ENCODE measurements at regions not wholly inside any gene's neighbourhood (a gene's known extent, or its start where the extent isn't known, plus 50 kb on each side); places are given as distances from the start of the nearest gene placed in this dataset.

DNA sequence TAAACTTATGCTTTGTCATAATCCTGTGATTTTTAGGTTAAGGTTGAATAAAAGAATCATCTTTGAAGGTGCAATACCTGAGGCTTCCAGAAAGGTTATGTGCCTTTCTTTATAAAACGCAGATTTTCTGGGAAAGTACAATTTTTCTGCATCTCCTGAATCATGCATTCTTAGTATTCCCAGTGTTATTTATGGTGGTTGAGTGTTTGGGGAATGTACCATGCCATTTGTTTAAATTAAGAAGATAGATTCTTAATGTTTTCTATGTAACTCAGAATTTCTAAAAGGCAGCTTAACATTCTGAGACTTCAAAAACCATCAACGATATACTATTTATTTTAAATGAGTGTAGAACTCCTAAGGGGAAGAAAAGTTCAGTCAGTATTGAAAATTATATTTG is 108.1 kb upstream of the FBN2 start:
- TF ChIP-seq, protein P1, sequence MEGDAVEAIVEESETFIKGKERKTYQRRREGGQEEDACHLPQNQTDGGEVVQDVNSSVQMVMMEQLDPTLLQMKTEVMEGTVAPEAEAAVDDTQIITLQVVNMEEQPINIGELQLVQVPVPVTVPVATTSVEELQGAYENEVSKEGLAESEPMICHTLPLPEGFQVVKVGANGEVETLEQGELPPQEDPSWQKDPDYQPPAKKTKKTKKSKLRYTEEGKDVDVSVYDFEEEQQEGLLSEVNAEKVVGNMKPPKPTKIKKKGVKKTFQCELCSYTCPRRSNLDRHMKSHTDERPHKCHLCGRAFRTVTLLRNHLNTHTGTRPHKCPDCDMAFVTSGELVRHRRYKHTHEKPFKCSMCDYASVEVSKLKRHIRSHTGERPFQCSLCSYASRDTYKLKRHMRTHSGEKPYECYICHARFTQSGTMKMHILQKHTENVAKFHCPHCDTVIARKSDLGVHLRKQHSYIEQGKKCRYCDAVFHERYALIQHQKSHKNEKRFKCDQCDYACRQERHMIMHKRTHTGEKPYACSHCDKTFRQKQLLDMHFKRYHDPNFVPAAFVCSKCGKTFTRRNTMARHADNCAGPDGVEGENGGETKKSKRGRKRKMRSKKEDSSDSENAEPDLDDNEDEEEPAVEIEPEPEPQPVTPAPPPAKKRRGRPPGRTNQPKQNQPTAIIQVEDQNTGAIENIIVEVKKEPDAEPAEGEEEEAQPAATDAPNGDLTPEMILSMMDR (conservative IDR thresholded peaks at IDR 0.05; ENCODE audit: low read depth in 2 of 2), result no peak
- no peak for TF ChIP-seq EZH2 (IDR thresholded peaks at IDR 0.05; ENCODE audit: low read depth, unreplicated experiment)
- TF ChIP-seq EZH2phosphoT487 (IDR thresholded peaks at IDR 0.05; ENCODE audit: unreplicated experiment), result no peak
- no peak for TF ChIP-seq JUNB (IDR thresholded peaks at IDR 0.05; ENCODE audit: unreplicated experiment)
- TF ChIP-seq POLR2AphosphoS5 (IDR thresholded peaks at IDR 0.05; ENCODE audit: low read depth), result no peak
- TF ChIP-seq, protein P2, sequence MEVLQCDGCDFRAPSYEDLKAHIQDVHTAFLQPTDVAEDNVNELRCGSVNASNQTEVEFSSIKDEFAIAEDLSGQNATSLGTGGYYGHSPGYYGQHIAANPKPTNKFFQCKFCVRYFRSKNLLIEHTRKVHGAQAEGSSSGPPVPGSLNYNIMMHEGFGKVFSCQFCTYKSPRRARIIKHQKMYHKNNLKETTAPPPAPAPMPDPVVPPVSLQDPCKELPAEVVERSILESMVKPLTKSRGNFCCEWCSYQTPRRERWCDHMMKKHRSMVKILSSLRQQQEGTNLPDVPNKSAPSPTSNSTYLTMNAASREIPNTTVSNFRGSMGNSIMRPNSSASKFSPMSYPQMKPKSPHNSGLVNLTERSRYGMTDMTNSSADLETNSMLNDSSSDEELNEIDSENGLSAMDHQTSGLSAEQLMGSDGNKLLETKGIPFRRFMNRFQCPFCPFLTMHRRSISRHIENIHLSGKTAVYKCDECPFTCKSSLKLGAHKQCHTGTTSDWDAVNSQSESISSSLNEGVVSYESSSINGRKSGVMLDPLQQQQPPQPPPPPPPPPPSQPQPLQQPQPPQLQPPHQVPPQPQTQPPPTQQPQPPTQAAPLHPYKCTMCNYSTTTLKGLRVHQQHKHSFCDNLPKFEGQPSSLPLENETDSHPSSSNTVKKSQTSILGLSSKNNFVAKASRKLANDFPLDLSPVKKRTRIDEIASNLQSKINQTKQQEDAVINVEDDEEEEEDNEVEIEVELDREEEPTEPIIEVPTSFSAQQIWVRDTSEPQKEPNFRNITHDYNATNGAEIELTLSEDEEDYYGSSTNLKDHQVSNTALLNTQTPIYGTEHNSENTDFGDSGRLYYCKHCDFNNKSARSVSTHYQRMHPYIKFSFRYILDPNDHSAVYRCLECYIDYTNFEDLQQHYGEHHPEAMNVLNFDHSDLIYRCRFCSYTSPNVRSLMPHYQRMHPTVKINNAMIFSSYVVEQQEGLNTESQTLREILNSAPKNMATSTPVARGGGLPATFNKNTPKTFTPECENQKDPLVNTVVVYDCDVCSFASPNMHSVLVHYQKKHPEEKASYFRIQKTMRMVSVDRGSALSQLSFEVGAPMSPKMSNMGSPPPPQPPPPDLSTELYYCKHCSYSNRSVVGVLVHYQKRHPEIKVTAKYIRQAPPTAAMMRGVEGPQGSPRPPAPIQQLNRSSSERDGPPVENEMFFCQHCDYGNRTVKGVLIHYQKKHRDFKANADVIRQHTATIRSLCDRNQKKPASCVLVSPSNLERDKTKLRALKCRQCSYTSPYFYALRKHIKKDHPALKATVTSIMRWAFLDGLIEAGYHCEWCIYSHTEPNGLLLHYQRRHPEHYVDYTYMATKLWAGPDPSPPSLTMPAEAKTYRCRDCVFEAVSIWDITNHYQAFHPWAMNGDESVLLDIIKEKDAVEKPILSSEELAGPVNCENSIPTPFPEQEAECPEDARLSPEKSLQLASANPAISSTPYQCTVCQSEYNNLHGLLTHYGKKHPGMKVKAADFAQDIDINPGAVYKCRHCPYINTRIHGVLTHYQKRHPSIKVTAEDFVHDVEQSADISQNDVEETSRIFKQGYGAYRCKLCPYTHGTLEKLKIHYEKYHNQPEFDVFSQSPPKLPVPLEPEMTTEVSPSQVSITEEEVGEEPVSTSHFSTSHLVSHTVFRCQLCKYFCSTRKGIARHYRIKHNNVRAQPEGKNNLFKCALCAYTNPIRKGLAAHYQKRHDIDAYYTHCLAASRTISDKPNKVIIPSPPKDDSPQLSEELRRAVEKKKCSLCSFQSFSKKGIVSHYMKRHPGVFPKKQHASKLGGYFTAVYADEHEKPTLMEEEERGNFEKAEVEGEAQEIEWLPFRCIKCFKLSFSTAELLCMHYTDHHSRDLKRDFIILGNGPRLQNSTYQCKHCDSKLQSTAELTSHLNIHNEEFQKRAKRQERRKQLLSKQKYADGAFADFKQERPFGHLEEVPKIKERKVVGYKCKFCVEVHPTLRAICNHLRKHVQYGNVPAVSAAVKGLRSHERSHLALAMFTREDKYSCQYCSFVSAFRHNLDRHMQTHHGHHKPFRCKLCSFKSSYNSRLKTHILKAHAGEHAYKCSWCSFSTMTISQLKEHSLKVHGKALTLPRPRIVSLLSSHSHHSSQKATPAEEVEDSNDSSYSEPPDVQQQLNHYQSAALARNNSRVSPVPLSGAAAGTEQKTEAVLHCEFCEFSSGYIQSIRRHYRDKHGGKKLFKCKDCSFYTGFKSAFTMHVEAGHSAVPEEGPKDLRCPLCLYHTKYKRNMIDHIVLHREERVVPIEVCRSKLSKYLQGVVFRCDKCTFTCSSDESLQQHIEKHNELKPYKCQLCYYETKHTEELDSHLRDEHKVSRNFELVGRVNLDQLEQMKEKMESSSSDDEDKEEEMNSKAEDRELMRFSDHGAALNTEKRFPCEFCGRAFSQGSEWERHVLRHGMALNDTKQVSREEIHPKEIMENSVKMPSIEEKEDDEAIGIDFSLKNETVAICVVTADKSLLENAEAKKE (CRISPR knock-in tag; IDR thresholded peaks at IDR 0.05), result no peak
- TF ChIP-seq, protein P3, sequence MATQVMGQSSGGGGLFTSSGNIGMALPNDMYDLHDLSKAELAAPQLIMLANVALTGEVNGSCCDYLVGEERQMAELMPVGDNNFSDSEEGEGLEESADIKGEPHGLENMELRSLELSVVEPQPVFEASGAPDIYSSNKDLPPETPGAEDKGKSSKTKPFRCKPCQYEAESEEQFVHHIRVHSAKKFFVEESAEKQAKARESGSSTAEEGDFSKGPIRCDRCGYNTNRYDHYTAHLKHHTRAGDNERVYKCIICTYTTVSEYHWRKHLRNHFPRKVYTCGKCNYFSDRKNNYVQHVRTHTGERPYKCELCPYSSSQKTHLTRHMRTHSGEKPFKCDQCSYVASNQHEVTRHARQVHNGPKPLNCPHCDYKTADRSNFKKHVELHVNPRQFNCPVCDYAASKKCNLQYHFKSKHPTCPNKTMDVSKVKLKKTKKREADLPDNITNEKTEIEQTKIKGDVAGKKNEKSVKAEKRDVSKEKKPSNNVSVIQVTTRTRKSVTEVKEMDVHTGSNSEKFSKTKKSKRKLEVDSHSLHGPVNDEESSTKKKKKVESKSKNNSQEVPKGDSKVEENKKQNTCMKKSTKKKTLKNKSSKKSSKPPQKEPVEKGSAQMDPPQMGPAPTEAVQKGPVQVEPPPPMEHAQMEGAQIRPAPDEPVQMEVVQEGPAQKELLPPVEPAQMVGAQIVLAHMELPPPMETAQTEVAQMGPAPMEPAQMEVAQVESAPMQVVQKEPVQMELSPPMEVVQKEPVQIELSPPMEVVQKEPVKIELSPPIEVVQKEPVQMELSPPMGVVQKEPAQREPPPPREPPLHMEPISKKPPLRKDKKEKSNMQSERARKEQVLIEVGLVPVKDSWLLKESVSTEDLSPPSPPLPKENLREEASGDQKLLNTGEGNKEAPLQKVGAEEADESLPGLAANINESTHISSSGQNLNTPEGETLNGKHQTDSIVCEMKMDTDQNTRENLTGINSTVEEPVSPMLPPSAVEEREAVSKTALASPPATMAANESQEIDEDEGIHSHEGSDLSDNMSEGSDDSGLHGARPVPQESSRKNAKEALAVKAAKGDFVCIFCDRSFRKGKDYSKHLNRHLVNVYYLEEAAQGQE (IDR thresholded peaks at IDR 0.05; ENCODE audit: unreplicated experiment), result no peak
- no peak for TF ChIP-seq ZNF331 (CRISPR knock-in tag; IDR thresholded peaks at IDR 0.05; ENCODE audit: low read depth)
- no peak for TF ChIP-seq CREB1 (CRISPR knock-in tag; IDR thresholded peaks at IDR 0.05; ENCODE audit: low read depth)
- no peak for TF ChIP-seq ZNF114 (CRISPR knock-in tag; IDR thresholded peaks at IDR 0.05)
- TF ChIP-seq, protein P4, sequence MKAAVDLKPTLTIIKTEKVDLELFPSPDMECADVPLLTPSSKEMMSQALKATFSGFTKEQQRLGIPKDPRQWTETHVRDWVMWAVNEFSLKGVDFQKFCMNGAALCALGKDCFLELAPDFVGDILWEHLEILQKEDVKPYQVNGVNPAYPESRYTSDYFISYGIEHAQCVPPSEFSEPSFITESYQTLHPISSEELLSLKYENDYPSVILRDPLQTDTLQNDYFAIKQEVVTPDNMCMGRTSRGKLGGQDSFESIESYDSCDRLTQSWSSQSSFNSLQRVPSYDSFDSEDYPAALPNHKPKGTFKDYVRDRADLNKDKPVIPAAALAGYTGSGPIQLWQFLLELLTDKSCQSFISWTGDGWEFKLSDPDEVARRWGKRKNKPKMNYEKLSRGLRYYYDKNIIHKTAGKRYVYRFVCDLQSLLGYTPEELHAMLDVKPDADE (IDR thresholded peaks at IDR 0.05), result no peak
- TF ChIP-seq STAT1 (IDR thresholded peaks at IDR 0.05; ENCODE audit: unreplicated experiment), result no peak

All from GM23338 (cell line).